ENCODE measurements at regions not wholly inside any gene's neighbourhood (a gene's known extent, or its start where the extent isn't known, plus 50 kb on each side); places are given as distances from the start of the nearest gene placed in this dataset.

GRCh38 chr16:9612267-9612666 is 520.8 kb downstream of the HAPSTR1 start:
- Histone ChIP-seq H3K4me3 (ENCODE audit: low read depth in 1 of 2, low read length in 2 of 2) (no peak overlapping the region), H2AFZ (ENCODE audit: low read depth, low read length) (no peak overlapping the region), H3K4me1 (ENCODE audit: insufficient read depth, low read length) (no peaks in the 10 kb centered on the region), H3K27me3 (ENCODE audit: insufficient read depth, low read length, poor library complexity) (no peaks in the 10 kb centered on the region), H3K9ac (ENCODE audit: low read depth, low read length) (no peak overlapping the region), H3K36me3 (ENCODE audit: insufficient read depth, low read length) (no peaks in the 10 kb centered on the region), H4K20me1 (ENCODE audit: insufficient read depth, low read length) (no peaks in the 10 kb centered on the region), H3K79me2 (ENCODE audit: insufficient read depth, low read length) (no peaks in the 10 kb centered on the region), H3K4me2 (ENCODE audit: insufficient read depth, low read length) (no peak overlapping the region), H3K27ac (ENCODE audit: low read length) (no peak overlapping the region), H3K9me3 (ENCODE audit: insufficient read depth, low read length, severe bottlenecking) (no peaks in the 10 kb centered on the region)
- DNase-seq (no peak), ATAC-seq (ENCODE audit: insufficient read depth, low read depth) (no peak)
- TF ChIP-seq CTCF (IDR thresholded peaks at IDR 0.05; ENCODE audit: borderline replicate concordance, extremely low read depth, low read length, poor library complexity, severe bottlenecking) (no peak), EZH2 (IDR thresholded peaks at IDR 0.05; ENCODE audit: borderline replicate concordance, low read depth, low read length, severe bottlenecking) (no peak)

- DNase-seq (no peak), ATAC-seq (ENCODE audit: insufficient read depth, low read depth) (no peak)
- Histone ChIP-seq H3K4me3 (ENCODE audit: low read depth in 1 of 2, low read length in 2 of 2) (no peak overlapping the region), H3K79me2 (ENCODE audit: insufficient read depth, low read length) (no peaks in the 10 kb centered on the region), H4K20me1 (ENCODE audit: insufficient read depth, low read length) (no peaks in the 10 kb centered on the region), H3K4me1 (ENCODE audit: insufficient read depth, low read length) (no peaks in the 10 kb centered on the region), H3K9me3 (ENCODE audit: insufficient read depth, low read length, severe bottlenecking) (no peaks in the 10 kb centered on the region), H3K4me2 (ENCODE audit: insufficient read depth, low read length) (no peak overlapping the region), H3K27me3 (ENCODE audit: insufficient read depth, low read length, poor library complexity) (peaks cover 4% of the 10 kb centered on the region), H2AFZ (ENCODE audit: low read depth, low read length) (no peak overlapping the region), H3K36me3 (ENCODE audit: insufficient read depth, low read length) (no peaks in the 10 kb centered on the region), H3K27ac (ENCODE audit: low read length) (no peak overlapping the region), H3K9ac (ENCODE audit: low read depth, low read length) (no peak overlapping the region)
- no peak for TF ChIP-seq CTCF (IDR thresholded peaks at IDR 0.05; ENCODE audit: borderline replicate concordance, extremely low read depth, low read length, poor library complexity, severe bottlenecking)
- TF ChIP-seq EZH2 (IDR thresholded peaks at IDR 0.05; ENCODE audit: borderline replicate concordance, low read depth, low read length, severe bottlenecking), result no peak
These were observed 522.9 kb downstream of the HAPSTR1 start for GRCh38 chr16:9614389-9614788.

GRCh38 chr16:9622268-9622667 is 530.8 kb downstream of the HAPSTR1 start:
- no peaks in the 10 kb centered on the region for H3K4me1 ChIP-seq (ENCODE audit: insufficient read depth, low read length)
- H3K4me3 ChIP-seq (ENCODE audit: low read depth in 1 of 2, low read length in 2 of 2), result no peak overlapping the region
- no peak for ATAC-seq (ENCODE audit: insufficient read depth, low read depth)
- no peak overlapping the region for H3K4me2 ChIP-seq (ENCODE audit: insufficient read depth, low read length)
- H3K36me3 ChIP-seq (ENCODE audit: insufficient read depth, low read length), result no peaks in the 10 kb centered on the region
- H3K9me3 ChIP-seq (ENCODE audit: insufficient read depth, low read length, severe bottlenecking), result no peaks in the 10 kb centered on the region
- no peak overlapping the region for H3K9ac ChIP-seq (ENCODE audit: low read depth, low read length)
- H3K27ac ChIP-seq (ENCODE audit: low read length), result no peak overlapping the region
- no peaks in the 10 kb centered on the region for H3K79me2 ChIP-seq (ENCODE audit: insufficient read depth, low read length)
- no peak for DNase-seq
- H3K27me3 ChIP-seq (ENCODE audit: insufficient read depth, low read length, poor library complexity), result peaks cover 4% of the 10 kb centered on the region
- no peak overlapping the region for H2AFZ ChIP-seq (ENCODE audit: low read depth, low read length)
- no peak for TF ChIP-seq CTCF (IDR thresholded peaks at IDR 0.05; ENCODE audit: borderline replicate concordance, extremely low read depth, low read length, poor library complexity, severe bottlenecking)
- no peak for TF ChIP-seq EZH2 (IDR thresholded peaks at IDR 0.05; ENCODE audit: borderline replicate concordance, low read depth, low read length, severe bottlenecking)
- no peaks in the 10 kb centered on the region for H4K20me1 ChIP-seq (ENCODE audit: insufficient read depth, low read length)

- H3K4me3 ChIP-seq (ENCODE audit: low read depth in 1 of 2, low read length in 2 of 2), result no peak overlapping the region
- TF ChIP-seq EZH2 (IDR thresholded peaks at IDR 0.05; ENCODE audit: borderline replicate concordance, low read depth, low read length, severe bottlenecking) (no peak), CTCF (IDR thresholded peaks at IDR 0.05; ENCODE audit: borderline replicate concordance, extremely low read depth, low read length, poor library complexity, severe bottlenecking) (no peak)
- no peak overlapping the region for H3K9ac ChIP-seq (ENCODE audit: low read depth, low read length)
- H3K79me2 ChIP-seq (ENCODE audit: insufficient read depth, low read length), result no peaks in the 10 kb centered on the region
- no peak for ATAC-seq (ENCODE audit: insufficient read depth, low read depth)
- no peak overlapping the region for H3K27ac ChIP-seq (ENCODE audit: low read length)
- no peak for DNase-seq
- H4K20me1 ChIP-seq (ENCODE audit: insufficient read depth, low read length), result no peaks in the 10 kb centered on the region
- no peak overlapping the region for H3K4me2 ChIP-seq (ENCODE audit: insufficient read depth, low read length)
- no peaks in the 10 kb centered on the region for H3K36me3 ChIP-seq (ENCODE audit: insufficient read depth, low read length)
- no peaks in the 10 kb centered on the region for H3K4me1 ChIP-seq (ENCODE audit: insufficient read depth, low read length)
- H3K9me3 ChIP-seq (ENCODE audit: insufficient read depth, low read length, severe bottlenecking), result no peaks in the 10 kb centered on the region
- no peaks in the 10 kb centered on the region for H3K27me3 ChIP-seq (ENCODE audit: insufficient read depth, low read length, poor library complexity)
- H2AFZ ChIP-seq (ENCODE audit: low read depth, low read length), result no peak overlapping the region
These were observed 533.7 kb downstream of the HAPSTR1 start for GRCh38 chr16:9625122-9625521.

Measured in DND-41 (cell line).